Right lobe of liver (tissue), 4 donors: ENCODE measurements at regions not wholly inside any gene's neighbourhood (a gene's known extent, or its start where the extent isn't known, plus 50 kb on each side); places are given as distances from the start of the nearest gene placed in this dataset.

Experiments used
- CTCF ChIP-seq, 4 donors: fragments of 200-600 bp in 3 of 4; fragments of 450-650 bp in 1 of 4; IDR thresholded peaks; one replicate each; pipeline versions ENCODE4 v1.5.1 to v1.8.0; 2016 to 2022; ENCODE audit warnings: antibody characterized with exemption in 4 of 4, mild to moderate bottlenecking in 2 of 4
- POLR2A ChIP-seq: fragments of 450-650 bp; IDR thresholded peaks from one replicate; pipeline ENCODE4 v1.6.1; 2017; ENCODE audit warnings: antibody characterized with exemption, mild to moderate bottlenecking
- donor health status: DM: no; HTN: no; CAD: no.
- donor health status: DM: no; HTN: no; CAD: no.
- donor health status: DM: no; HTN: yes; CAD: no.

DNA sequence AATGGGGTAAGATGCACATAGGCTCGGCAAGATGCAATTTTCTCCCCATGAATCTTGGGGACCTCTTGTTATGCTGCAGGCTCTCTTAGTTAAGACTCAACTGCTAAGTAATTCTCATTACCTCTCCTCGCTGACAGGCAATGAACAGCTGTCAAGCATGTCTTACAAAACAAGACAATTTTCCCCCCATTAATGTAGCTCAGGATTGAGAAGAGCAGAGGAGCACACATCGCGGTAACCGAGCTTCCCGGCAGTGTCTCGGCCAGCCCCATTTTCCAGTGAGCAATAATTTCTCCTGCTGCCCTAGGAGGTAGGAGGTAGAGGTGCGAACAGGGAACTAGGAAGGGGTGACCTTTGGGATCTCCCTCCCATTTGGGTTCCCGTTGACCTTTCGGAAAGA lies 272.1 kb downstream of the HAPSTR1 start:
- TF ChIP-seq CTCF (IDR thresholded peaks at IDR 0.05) (no peak), POLR2A (no peak)
